T-helper 9 cell (primary cell): ENCODE measurements at regions not wholly inside any gene's neighbourhood (a gene's known extent, or its start where the extent isn't known, plus 50 kb on each side); places are given as distances from the start of the nearest gene placed in this dataset.
A peak's percentile ranks its signal among the peaks of the same experiment; 100 is the strongest.

ENCODE experiments used
- DNase-seq: peaks from one replicate; pipeline ENCODE4 v3.0.0-alpha.2; 2020

DNA sequence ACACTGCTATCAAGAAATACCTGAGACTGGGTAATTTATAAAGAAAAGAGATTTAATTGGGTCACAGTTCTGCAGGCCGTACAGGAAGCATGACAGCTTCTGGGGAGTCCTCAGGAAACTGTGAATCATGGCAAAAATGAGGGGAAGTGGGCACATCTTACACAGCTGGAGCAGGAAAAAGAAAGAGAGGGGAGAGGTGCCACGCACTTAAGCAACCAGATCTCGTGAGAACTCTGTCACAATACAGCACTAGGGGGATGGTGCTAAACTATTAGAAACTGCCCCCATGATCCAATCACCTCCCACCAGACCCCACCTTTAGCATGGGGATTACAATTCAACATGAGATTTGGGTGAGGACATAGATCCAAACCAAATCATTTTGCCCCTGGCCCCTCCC is 105.5 kb upstream of the CPLX2 start:
- DNase-seq = no peak

DNA sequence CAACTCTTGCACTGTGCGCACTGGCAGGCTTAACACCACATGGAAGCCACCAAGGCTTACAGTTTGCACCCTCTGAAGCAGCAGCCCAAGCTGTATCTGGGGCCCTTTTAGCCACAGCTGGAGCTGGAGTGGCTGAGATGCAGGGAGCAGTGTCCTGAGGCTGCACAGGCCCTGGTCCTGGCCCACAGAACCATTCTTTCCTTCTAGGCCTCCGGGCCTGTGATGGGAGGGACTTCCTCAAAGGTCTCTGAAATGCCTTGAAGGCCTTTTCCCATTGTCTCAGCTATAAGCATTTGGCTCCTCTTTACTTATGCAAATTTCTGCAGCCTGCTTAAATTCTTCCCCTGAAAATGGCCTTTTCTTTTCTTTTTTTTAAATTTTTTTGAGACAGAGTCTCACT is 104.4 kb upstream of the CPLX2 start:
- DNase-seq = no peak

DNA sequence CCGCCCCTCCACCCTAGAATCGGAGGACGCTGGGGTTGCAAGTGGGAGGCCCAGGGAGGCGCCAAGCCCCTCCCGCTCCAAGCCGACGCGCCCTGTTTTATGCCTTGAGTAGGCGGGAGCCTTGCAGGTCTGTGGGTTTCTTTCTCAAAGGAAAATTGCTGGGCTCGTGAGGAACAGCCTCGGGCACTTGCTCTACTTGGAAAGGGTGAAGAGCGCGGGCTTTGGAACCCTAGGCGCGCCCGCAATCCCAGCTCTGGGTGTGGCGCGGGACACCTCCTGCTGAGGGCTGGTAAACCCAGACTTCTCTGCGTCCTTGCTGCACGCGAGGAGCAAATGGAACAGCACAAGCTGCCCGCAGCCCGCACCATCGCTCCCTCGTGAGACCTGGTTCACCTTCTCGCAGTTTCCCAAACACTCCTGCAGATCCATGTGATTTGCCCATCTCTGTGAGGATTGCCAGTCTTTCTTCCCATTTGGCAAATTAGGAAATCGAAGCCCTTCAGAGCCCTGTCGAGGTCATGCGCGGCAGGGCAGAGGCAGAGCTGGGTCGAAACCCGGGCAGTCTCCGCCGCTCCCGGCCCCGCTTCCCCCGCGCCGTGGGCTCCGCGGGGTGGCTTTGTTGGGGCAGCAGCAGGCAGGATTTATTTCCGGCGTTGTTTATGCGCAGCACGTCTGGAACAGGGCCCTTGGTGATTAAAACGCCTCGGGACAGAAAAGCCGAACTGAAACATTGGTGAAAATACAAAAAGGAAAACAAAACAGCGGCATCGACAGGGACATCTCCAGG is 98.4 kb upstream of the CPLX2 start:
- no peak for DNase-seq

- no peak for DNase-seq
Measured at GRCh38 chr5:175773534-175774070, 97.8 kb upstream of the CPLX2 start.

DNA sequence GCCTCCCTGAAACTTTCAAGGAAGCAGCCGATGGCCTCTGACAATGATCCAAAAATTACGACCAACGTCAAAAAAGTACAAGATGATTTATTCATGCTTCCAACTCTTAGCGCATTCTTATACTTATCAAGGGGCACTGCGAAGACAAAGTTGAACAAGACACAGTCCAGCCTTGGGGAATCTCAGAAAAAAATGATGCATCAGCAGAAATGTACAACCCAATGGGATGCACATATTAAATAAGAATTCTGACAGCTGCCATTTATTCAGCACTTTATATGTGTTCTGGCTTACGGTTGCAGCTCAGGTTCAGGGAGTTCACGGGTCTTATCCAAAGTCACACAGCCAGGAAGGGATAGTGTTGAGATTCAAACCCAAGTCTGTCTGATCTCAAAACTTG is 96.0 kb upstream of the CPLX2 start:
- DNase-seq = no peak

DNA sequence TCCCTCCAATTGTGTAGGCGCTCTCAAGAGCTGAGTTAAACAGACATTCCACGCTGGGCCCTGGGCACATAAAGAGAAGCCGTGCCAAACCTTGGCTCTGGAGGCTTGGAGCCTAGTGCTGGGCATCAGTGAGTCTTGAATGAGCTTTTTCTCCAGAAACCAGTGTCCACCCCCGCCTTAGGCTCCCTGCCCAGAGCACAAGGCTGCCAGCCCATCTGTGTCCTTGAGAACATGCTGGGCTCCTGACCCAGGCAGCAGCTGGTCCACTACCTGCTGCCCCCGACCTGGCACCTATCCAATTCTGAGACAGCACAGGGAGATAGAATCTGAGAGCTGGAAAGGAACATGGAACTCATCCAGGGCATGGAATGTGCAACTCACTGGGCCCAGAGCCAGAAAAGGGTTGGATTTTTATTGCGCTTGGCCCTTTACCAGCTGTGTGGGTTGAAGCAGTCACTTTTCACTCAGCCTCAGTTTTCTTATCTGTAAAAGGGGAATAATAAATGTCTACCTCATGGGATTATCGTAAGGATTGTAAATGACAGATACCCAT is 92.4 kb upstream of the CPLX2 start:
- no peak for DNase-seq

DNA sequence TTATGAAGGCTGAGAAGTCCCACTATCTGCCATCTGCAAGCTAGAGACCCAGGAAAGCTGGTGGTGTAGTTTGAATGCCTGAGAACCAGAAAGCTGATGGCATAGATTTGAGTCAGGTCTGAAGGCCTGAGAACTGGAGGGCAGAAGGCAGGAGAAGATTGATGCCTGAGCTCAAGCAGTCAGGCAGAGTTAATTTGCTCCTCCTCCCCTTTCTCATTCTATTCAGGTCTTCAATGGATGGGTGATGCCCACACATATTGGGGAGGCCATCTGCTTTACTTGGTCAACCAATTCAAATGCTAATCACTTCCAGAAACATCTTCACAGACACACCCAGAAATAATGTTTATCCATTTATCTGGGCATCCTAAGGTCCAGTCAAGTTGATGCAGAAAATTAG is 87.6 kb upstream of the CPLX2 start:
- DNase-seq = no peak

DNA sequence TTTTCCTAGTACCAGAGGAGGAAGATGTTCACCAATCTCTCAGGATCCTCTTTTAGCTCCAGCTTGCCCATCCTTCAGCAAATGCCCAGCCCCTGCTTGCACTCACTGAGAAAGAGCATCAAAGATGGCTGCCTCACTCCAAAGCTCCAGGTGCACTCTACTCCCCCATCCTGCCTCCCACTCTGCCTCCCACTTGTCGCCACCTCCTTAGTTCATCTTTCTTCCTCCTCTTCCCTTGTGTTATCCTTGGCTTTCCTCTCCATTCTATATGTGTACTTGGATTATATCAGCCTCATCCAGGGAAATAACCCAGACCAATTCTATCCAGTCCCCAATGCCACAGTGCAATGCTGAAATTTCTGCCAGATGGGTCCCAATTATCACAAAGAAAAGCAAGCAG is 87.1 kb upstream of the CPLX2 start:
- no peak for DNase-seq

GRCh38 chr5:175785681-175786080 is 85.7 kb upstream of the CPLX2 start:
- no peak for DNase-seq

- DNase-seq = no peak
Measured at GRCh38 chr5:175788155-175788787, 83.1 kb upstream of the CPLX2 start.

DNA sequence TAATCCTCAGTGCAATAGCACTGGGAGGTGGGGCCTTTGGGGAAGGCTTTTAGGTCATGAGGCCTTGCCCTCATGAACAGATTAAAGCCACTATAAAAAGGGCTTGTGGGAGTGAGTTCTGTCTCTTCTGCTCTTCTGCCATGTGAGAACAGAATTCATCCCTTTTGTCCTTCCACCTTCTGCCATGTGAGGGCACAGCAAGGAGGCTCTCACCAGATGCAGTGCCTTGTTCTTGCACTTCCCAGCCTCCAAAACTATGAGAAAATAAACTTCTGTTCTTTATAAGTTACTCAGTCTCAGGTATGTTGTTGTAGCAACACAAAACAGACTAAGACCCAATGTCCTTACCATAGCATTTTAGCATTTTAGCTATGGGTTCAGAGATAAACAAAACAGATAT is 81.7 kb upstream of the CPLX2 start:
- no peak for DNase-seq

GRCh38 chr5:175790796-175791195 is 80.6 kb upstream of the CPLX2 start:
- DNase-seq = no peak

GRCh38 chr5:175795959-175796358 is 75.4 kb upstream of the CPLX2 start:
- DNase-seq = no peak

- peak; percentile 72 for DNase-seq
Measured at GRCh38 chr5:175796536-175797499, 74.6 kb upstream of the CPLX2 start.

GRCh38 chr5:175797521-175798038 is 73.8 kb upstream of the CPLX2 start:
- no peak for DNase-seq

DNA sequence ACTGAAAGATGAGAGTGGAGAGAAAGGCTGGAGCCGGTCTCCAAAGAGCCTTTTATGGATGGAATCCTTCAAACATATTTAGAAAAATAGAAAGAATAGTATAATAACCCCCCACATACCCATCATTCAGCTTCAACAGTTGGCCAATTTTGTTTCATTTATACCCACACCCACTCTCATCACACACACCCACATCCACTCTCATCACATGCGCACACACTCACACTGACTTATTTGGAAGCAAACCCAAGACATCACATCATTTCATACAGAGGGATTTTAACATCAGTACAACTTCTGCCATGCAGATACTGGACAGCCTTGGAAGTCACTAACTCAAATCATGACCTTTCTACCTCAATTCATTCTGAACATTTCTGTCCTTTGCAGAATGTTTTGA is 72.8 kb upstream of the CPLX2 start:
- DNase-seq = no peak

- DNase-seq = no peak
Measured at GRCh38 chr5:175800656-175801081, 70.7 kb upstream of the CPLX2 start.

DNA sequence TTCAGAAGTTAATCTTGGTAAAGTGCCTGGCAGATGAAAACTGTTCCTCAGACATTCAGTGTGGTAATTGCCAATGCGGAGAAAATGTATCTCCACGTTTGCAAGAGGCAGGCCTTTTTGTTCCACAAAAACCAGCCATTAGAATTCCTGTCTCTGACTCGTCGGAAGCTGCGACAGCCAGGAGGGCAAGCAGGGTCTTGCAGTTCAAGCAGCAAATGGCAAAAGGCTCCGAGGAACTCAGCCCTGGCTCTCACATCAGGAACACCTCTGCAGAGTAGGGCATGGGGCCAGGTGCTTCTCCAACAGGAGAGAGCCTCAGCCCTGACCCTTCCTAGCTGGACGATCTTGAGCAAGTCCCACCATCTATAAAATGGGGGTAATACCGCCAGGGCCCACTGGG is 69.0 kb upstream of the CPLX2 start:
- DNase-seq = no peak

DNA sequence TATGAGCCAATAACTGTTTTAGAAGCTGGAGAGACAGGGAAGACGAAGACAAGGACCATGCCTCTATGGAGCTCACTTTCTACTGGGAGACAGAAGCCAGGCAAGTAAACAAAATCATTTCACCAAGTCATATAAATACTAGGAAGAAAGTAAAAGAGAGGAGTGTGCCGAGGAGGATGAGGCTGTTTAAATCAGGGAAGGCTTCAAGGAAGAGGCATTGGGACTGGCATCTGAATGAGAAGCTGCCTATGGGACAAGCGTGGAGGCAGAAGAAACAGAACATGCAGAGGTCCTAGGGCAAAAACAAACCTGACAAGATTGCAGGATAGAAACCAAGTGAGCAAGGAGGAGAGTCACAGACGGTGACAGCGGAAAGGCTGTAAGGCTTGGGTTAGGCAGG is 68.1 kb upstream of the CPLX2 start:
- no peak for DNase-seq

DNA sequence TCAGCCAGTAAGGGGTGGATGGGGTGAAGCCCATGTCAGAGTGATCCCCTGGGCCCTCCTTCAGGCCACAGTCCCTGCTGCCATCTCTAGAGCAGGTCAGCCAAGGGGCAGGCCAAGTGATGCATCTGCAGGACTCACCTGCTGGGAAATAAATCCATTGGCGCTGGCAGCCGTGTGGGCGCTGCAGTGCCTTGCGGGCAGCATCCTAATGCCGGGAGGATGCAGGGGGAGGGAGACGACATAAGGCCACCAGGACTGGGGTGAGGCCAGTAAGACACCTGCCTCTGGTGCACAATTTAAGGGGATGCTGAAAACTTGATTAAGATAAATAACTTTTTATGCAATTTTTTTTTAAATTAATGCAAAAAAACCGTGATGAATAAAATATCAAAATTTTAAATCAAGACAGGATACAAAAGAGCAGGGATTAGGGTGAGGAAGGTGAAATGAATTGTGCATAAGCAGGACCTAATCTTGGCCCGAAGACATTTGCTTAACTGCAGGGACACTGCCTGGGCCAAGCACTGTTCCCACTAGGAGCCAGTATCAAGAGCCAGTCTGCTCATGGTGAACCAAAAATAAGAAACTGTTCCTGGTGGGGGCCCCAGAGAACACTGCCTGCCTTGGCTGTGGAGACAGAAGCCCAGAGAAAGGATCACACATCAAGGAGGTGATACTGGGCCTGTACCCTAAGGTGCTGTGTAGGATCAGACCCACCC is 67.5 kb upstream of the CPLX2 start:
- no peak for DNase-seq

GRCh38 chr5:175805256-175806011 is 65.9 kb upstream of the CPLX2 start:
- DNase-seq = no peak
